ENCODE measurements at regions not wholly inside any gene's neighbourhood (a gene's known extent, or its start where the extent isn't known, plus 50 kb on each side); places are given as distances from the start of the nearest gene placed in this dataset.

- H3K4me3 ChIP-seq (ENCODE audit: control insufficient read depth, low read depth, low read length), result no peak overlapping the region
- DNase-seq (ENCODE audit: low read depth), result no peak
- TF ChIP-seq, protein P1, sequence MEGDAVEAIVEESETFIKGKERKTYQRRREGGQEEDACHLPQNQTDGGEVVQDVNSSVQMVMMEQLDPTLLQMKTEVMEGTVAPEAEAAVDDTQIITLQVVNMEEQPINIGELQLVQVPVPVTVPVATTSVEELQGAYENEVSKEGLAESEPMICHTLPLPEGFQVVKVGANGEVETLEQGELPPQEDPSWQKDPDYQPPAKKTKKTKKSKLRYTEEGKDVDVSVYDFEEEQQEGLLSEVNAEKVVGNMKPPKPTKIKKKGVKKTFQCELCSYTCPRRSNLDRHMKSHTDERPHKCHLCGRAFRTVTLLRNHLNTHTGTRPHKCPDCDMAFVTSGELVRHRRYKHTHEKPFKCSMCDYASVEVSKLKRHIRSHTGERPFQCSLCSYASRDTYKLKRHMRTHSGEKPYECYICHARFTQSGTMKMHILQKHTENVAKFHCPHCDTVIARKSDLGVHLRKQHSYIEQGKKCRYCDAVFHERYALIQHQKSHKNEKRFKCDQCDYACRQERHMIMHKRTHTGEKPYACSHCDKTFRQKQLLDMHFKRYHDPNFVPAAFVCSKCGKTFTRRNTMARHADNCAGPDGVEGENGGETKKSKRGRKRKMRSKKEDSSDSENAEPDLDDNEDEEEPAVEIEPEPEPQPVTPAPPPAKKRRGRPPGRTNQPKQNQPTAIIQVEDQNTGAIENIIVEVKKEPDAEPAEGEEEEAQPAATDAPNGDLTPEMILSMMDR (conservative IDR thresholded peaks at IDR 0.05; ENCODE audit: control insufficient read depth, insufficient read depth, low read depth, low read length), result no peak
These were observed 117.5 kb upstream of the CCDC68 start for GRCh38 chr18:55076643-55077218.

- TF ChIP-seq, protein P1 (conservative IDR thresholded peaks at IDR 0.05; ENCODE audit: control insufficient read depth, insufficient read depth, low read depth, low read length), result no peak
- DNase-seq (ENCODE audit: low read depth), result no peak
- no peak overlapping the region for H3K4me3 ChIP-seq (ENCODE audit: control insufficient read depth, low read depth, low read length)
These were observed 114.6 kb upstream of the CCDC68 start for GRCh38 chr18:55073834-55074233.

GRCh38 chr18:55073116-55073515, 113.9 kb upstream of the CCDC68 start:
- no peak for DNase-seq (ENCODE audit: low read depth)
- TF ChIP-seq, protein P1 (conservative IDR thresholded peaks at IDR 0.05; ENCODE audit: control insufficient read depth, insufficient read depth, low read depth, low read length), result no peak
- H3K4me3 ChIP-seq (ENCODE audit: control insufficient read depth, low read depth, low read length), result no peak overlapping the region

- no peak overlapping the region for H3K4me3 ChIP-seq (ENCODE audit: control insufficient read depth, low read depth, low read length)
- DNase-seq (ENCODE audit: low read depth), result no peak
- TF ChIP-seq, protein P1 (conservative IDR thresholded peaks at IDR 0.05; ENCODE audit: control insufficient read depth, insufficient read depth, low read depth, low read length), result no peak
These were observed 113.4 kb upstream of the CCDC68 start for GRCh38 chr18:55072698-55073097.

GRCh38 chr18:55072181-55072580, 112.9 kb upstream of the CCDC68 start:
- no peak for DNase-seq (ENCODE audit: low read depth)
- H3K4me3 ChIP-seq (ENCODE audit: control insufficient read depth, low read depth, low read length), result no peak overlapping the region
- TF ChIP-seq, protein P1 (conservative IDR thresholded peaks at IDR 0.05; ENCODE audit: control insufficient read depth, insufficient read depth, low read depth, low read length), result no peak

GRCh38 chr18:55069497-55069896, 110.2 kb upstream of the CCDC68 start:
- H3K4me3 ChIP-seq (ENCODE audit: control insufficient read depth, low read depth, low read length), result no peak overlapping the region
- no peak for DNase-seq (ENCODE audit: low read depth)
- TF ChIP-seq, protein P1 (conservative IDR thresholded peaks at IDR 0.05; ENCODE audit: control insufficient read depth, insufficient read depth, low read depth, low read length), result no peak

DNA sequence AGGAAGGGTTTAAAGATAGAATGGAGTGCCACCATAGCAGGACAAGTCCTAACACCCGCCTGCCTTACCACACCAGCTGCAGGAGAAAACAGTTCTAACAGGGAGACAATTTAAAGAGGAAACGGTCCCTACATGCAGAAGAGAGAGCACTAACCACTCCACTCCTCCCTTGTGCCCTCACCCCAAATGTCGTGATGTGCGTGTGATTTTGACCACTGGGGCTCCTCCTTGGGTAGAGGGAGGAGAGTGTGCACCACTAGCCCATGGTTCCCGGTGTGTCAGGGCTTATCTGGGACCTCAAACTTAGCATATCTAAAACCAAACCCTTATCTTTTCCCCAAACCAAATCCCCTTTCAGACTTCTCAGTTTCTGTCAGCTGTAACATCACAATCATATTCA, 105.5 kb upstream of the CCDC68 start:
- no peak for DNase-seq (ENCODE audit: low read depth)
- H3K4me3 ChIP-seq (ENCODE audit: control insufficient read depth, low read depth, low read length), result no peak overlapping the region
- TF ChIP-seq, protein P1 (conservative IDR thresholded peaks at IDR 0.05; ENCODE audit: control insufficient read depth, insufficient read depth, low read depth, low read length), result no peak

Measured in fibroblast of mammary gland (primary cell).